ENCODE measurements at regions not wholly inside any gene's neighbourhood (a gene's known extent, or its start where the extent isn't known, plus 50 kb on each side); places are given as distances from the start of the nearest gene placed in this dataset.

- TF ChIP-seq POLR2AphosphoS5 (IDR thresholded peaks at IDR 0.05; ENCODE audit: low read depth, low read length) (no peak), TAF1 (IDR thresholded peaks at IDR 0.05; ENCODE audit: borderline replicate concordance, insufficient read depth, low read length) (no peak), REST (IDR thresholded peaks at IDR 0.05; ENCODE audit: insufficient read depth in 1 of 2, low read depth in 2 of 2, low read length in 2 of 2) (no peak), SIN3A (IDR thresholded peaks at IDR 0.05; ENCODE audit: borderline replicate concordance, insufficient read depth, low read length) (no peak), FOXP2 (optimal IDR thresholded peaks at IDR 0.05; ENCODE audit: borderline replicate concordance, extremely low read depth, extremely low read length, insufficient read depth) (no peak)
Observed at GRCh38 chr9:74016004-74016403, 481.1 kb upstream of the RORB start.

GRCh38 chr9:74025402-74025925 lies 471.7 kb upstream of the RORB start:
- TF ChIP-seq FOXP2 (optimal IDR thresholded peaks at IDR 0.05; ENCODE audit: borderline replicate concordance, extremely low read depth, extremely low read length, insufficient read depth) = no peak
- TF ChIP-seq TAF1 (IDR thresholded peaks at IDR 0.05; ENCODE audit: borderline replicate concordance, insufficient read depth, low read length) = no peak
- no peak for TF ChIP-seq REST (IDR thresholded peaks at IDR 0.05; ENCODE audit: insufficient read depth in 1 of 2, low read depth in 2 of 2, low read length in 2 of 2)
- TF ChIP-seq POLR2AphosphoS5 (IDR thresholded peaks at IDR 0.05; ENCODE audit: low read depth, low read length) = no peak
- TF ChIP-seq SIN3A (IDR thresholded peaks at IDR 0.05; ENCODE audit: borderline replicate concordance, insufficient read depth, low read length) = no peak

GRCh38 chr9:74032421-74032820 lies 464.7 kb upstream of the RORB start:
- TF ChIP-seq POLR2AphosphoS5 (IDR thresholded peaks at IDR 0.05; ENCODE audit: low read depth, low read length) = no peak
- TF ChIP-seq SIN3A (IDR thresholded peaks at IDR 0.05; ENCODE audit: borderline replicate concordance, insufficient read depth, low read length) = no peak
- no peak for TF ChIP-seq TAF1 (IDR thresholded peaks at IDR 0.05; ENCODE audit: borderline replicate concordance, insufficient read depth, low read length)
- no peak for TF ChIP-seq FOXP2 (optimal IDR thresholded peaks at IDR 0.05; ENCODE audit: borderline replicate concordance, extremely low read depth, extremely low read length, insufficient read depth)
- no peak for TF ChIP-seq REST (IDR thresholded peaks at IDR 0.05; ENCODE audit: insufficient read depth in 1 of 2, low read depth in 2 of 2, low read length in 2 of 2)

- TF ChIP-seq POLR2AphosphoS5 (IDR thresholded peaks at IDR 0.05; ENCODE audit: low read depth, low read length) = no peak
- no peak for TF ChIP-seq TAF1 (IDR thresholded peaks at IDR 0.05; ENCODE audit: borderline replicate concordance, insufficient read depth, low read length)
- TF ChIP-seq REST (IDR thresholded peaks at IDR 0.05; ENCODE audit: insufficient read depth in 1 of 2, low read depth in 2 of 2, low read length in 2 of 2) = no peak
- TF ChIP-seq FOXP2 (optimal IDR thresholded peaks at IDR 0.05; ENCODE audit: borderline replicate concordance, extremely low read depth, extremely low read length, insufficient read depth) = no peak
- TF ChIP-seq SIN3A (IDR thresholded peaks at IDR 0.05; ENCODE audit: borderline replicate concordance, insufficient read depth, low read length) = no peak
Observed at GRCh38 chr9:74035786-74036185, 461.3 kb upstream of the RORB start.

Measured in PFSK-1 (cell line).